Keratinocyte (primary cell): ENCODE measurements at regions not wholly inside any gene's neighbourhood (a gene's known extent, or its start where the extent isn't known, plus 50 kb on each side); places are given as distances from the start of the nearest gene placed in this dataset.
"Not testable (repeated sequence)": the region's sequence is repeated elsewhere in the genome, so short reads cannot be mapped to it uniquely, and the experiment has no call there.

Experiments used
- DNase-seq: peaks from one replicate; pipeline ENCODE4 v3.0.0-alpha.2; 2011; ENCODE audit warnings: low read depth, missing footprints, low spot score
- FAIRE-seq: peaks from 2 replicates; lab custom pipeline; 2011; peaks lifted over from hg19 to GRCh38; lab: Jason Lieb, UNC
- H2AFZ ChIP-seq: 2 replicates; pipeline ENCODE4 v1.6.0; 2012; ENCODE audit warnings: low read length, control low read depth, inconsistent platforms; ENCODE audit not compliant: control insufficient read depth
- H3K27ac ChIP-seq: 2 replicates; pipeline ENCODE4 v1.5.1; 2011; ENCODE audit warnings: low read length; ENCODE audit not compliant: control insufficient read depth, insufficient read depth
- H3K27me3 ChIP-seq: 3 replicates; pipeline ENCODE4 v1.6.0; 2011; ENCODE audit warnings: low read length; ENCODE audit not compliant: control insufficient read depth, insufficient read depth; ENCODE audit errors: extremely low read depth
- H3K36me3 ChIP-seq, 2 experiments: 2 replicates in 1 of 2; 3 replicates in 1 of 2; pipeline ENCODE4 v1.5.1; 2011; ENCODE audit warnings: low read length in 2 of 2, mild to moderate bottlenecking in 1 of 2; ENCODE audit not compliant: control insufficient read depth in 2 of 2, insufficient read depth in 2 of 2; ENCODE audit errors: extremely low read depth in 1 of 2
- H3K4me1 ChIP-seq: 3 replicates; pipeline ENCODE4 v1.5.1; 2011; ENCODE audit warnings: low read length; ENCODE audit not compliant: control insufficient read depth, insufficient read depth; ENCODE audit errors: extremely low read depth
- H3K4me2 ChIP-seq: 3 replicates; pipeline ENCODE4 v1.6.0; 2011; ENCODE audit warnings: low read depth, low read length; ENCODE audit not compliant: control insufficient read depth, insufficient read depth; ENCODE audit errors: extremely low read depth
- H3K4me3 ChIP-seq, 3 experiments: fragments of 200-600 bp in 1 of 3; sonication (generic) in 1 of 3; 2 replicates in 2 of 3; 3 replicates in 1 of 3; pipeline ENCODE4 v1.5.1; 2011 to 2016; ENCODE audit warnings: low read length in 3 of 3, mild to moderate bottlenecking in 3 of 3, control low read depth in 2 of 3, inconsistent platforms in 1 of 3, low read depth in 1 of 3, mixed read lengths in 1 of 3, mixed run types in 1 of 3, moderate library complexity in 1 of 3; ENCODE audit not compliant: control insufficient read depth in 2 of 3, insufficient read depth in 2 of 3; ENCODE audit errors: extremely low read depth in 1 of 3
- H3K79me2 ChIP-seq: 2 replicates; pipeline ENCODE4 v1.6.0; 2012; ENCODE audit warnings: low read length; ENCODE audit not compliant: control insufficient read depth, insufficient read depth
- H3K9ac ChIP-seq: 3 replicates; pipeline ENCODE4 v1.6.0; 2011; ENCODE audit warnings: low read length; ENCODE audit not compliant: control insufficient read depth, insufficient read depth; ENCODE audit errors: extremely low read depth
- H3K9me1 ChIP-seq: 3 replicates; pipeline ENCODE4 v1.6.0; 2011; ENCODE audit warnings: low read length; ENCODE audit not compliant: control insufficient read depth, insufficient read depth; ENCODE audit errors: extremely low read depth
- H3K9me3 ChIP-seq: 2 replicates; pipeline ENCODE4 v1.5.1; 2012; ENCODE audit warnings: low read depth, low read length; ENCODE audit not compliant: control insufficient read depth
- H4K20me1 ChIP-seq: 3 replicates; pipeline ENCODE4 v1.6.0; 2011; ENCODE audit warnings: low read length; ENCODE audit not compliant: control insufficient read depth, insufficient read depth; ENCODE audit errors: extremely low read depth
- EZH2 ChIP-seq: IDR thresholded peaks from one replicate; pipeline ENCODE4 v1.6.1; 2012; ENCODE audit warnings: inconsistent platforms, mild to moderate bottlenecking, low read length, moderate library complexity
- dilution Hi-C: fragments of 300-500 bp; cut with MboI; formaldehyde crosslinking; loops from one replicate; pipeline ENCODE4 v1.7.0; 2020; ENCODE audit warnings: low sequenced_read_pairs; ENCODE audit not compliant: extremely low pct_ligation_motif_present
- TF ChIP-seq, protein P1 (sequence below), 3 experiments: IDR thresholded peaks in 1 of 3; conservative IDR thresholded peaks in 1 of 3; optimal IDR thresholded peaks in 1 of 3; 2 replicates in 2 of 3; 3 replicates in 1 of 3; pipeline versions ENCODE3 to v1.5.1; 2011; ENCODE audit warnings: low read length in 3 of 3, mild to moderate bottlenecking in 3 of 3, moderate library complexity in 2 of 3, control low read depth in 1 of 3, inconsistent platforms in 1 of 3; ENCODE audit not compliant: insufficient read depth in 2 of 3; ENCODE audit errors: extremely low read depth in 1 of 3

DNA sequence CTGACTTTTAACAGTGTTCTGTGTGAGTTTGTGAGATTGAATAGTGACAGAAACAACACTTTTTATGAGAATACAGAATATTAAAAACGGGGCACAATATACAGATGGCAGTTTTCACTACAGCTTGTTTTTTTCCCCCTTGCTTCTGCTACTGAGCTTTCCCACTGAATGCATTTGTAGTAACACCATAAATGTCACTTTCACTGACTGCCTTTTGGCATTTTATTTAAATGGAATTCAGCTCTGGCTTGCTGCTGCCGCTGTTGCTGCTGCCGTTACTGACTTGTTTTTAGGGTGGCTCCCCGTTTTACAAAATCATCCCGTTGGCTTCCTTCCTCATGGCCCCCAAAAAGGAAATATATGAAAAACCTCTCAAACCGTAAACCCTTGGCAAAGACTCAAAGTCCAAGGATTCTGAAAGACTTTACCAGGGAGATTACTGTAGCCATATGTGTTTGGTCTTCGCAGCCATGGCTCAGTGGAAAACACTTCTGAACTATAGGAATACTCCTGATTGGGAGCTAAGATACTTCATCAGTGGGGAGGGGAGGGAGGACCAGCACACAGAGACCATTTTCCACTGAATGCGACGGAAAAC, 151.0 kb downstream of the NUF2 start:
- dilution Hi-C loops = no loop called here

DNA sequence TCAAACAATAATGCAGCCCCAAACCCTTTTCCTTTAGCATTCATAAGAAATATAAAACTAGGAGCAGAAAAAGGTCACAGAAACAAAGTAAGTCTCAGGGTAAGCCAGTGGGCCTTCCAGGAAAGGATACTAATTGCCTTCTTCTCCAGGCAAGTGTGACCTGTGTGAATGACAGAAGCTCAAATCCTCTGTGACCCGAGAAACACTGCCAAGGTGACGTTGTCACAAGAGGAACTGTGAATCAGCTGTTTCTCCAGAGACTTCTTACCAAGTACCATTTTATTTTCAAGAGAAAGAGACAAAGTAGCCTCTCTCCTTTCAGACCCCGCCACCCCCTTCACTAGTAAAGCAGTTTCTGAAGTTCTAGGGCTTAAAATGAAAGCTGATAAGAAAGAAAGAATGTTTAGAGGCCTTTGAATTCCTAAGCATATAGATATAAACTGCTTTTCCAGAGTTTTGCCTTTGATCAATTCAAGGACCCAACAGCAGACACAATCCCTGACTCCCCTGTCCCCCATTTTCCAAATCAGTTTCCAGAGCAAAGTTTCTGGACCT, 155.6 kb downstream of the NUF2 start:
- Histone ChIP-seq H3K9me1 (no peaks in the 10 kb centered on the region), H3K79me2 (no peaks in the 10 kb centered on the region), H3K27ac (no peak overlapping the region), H3K4me2 (no peak overlapping the region), H3K4me3 (no peak overlapping the region), H3K9me3 (no peaks in the 10 kb centered on the region), H3K9ac (no peak overlapping the region), H4K20me1 (no peaks in the 10 kb centered on the region), H3K36me3 (no peaks in the 10 kb centered on the region), H3K4me1 (no peaks in the 10 kb centered on the region), H3K27me3 (no peaks in the 10 kb centered on the region), H2AFZ (no peak overlapping the region)
- FAIRE-seq (no peak), DNase-seq (no peak)
- TF ChIP-seq EZH2 = no peak
- TF ChIP-seq, protein P1, sequence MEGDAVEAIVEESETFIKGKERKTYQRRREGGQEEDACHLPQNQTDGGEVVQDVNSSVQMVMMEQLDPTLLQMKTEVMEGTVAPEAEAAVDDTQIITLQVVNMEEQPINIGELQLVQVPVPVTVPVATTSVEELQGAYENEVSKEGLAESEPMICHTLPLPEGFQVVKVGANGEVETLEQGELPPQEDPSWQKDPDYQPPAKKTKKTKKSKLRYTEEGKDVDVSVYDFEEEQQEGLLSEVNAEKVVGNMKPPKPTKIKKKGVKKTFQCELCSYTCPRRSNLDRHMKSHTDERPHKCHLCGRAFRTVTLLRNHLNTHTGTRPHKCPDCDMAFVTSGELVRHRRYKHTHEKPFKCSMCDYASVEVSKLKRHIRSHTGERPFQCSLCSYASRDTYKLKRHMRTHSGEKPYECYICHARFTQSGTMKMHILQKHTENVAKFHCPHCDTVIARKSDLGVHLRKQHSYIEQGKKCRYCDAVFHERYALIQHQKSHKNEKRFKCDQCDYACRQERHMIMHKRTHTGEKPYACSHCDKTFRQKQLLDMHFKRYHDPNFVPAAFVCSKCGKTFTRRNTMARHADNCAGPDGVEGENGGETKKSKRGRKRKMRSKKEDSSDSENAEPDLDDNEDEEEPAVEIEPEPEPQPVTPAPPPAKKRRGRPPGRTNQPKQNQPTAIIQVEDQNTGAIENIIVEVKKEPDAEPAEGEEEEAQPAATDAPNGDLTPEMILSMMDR (optimal IDR thresholded peaks at IDR 0.05 in 1 of 3, IDR thresholded peaks at IDR 0.05 in 1 of 3, conservative IDR thresholded peaks at IDR 0.05 in 1 of 3; ENCODE audit: extremely low read depth in 1 of 3, insufficient read depth in 2 of 3, low read length in 3 of 3) = no peak
- dilution Hi-C loops = no loop called here

More for the DNA sequence above, 151.0 kb downstream of the NUF2 start:
- Histone ChIP-seq H3K4me2 (no peak overlapping the region), H3K9ac (no peak overlapping the region), H3K4me1 (no peaks in the 10 kb centered on the region), H3K27ac (no peak overlapping the region), H3K27me3 (no peaks in the 10 kb centered on the region), H3K4me3 (no peak overlapping the region), H3K36me3 (no peaks in the 10 kb centered on the region), H4K20me1 (no peaks in the 10 kb centered on the region), H3K9me1 (no peaks in the 10 kb centered on the region), H3K79me2 (no peaks in the 10 kb centered on the region), H2AFZ (no peak overlapping the region), H3K9me3 (no peaks in the 10 kb centered on the region)
- DNase-seq (no peak), FAIRE-seq (no peak)
- TF ChIP-seq EZH2 = no peak
- TF ChIP-seq, protein P1 (optimal IDR thresholded peaks at IDR 0.05 in 1 of 3, IDR thresholded peaks at IDR 0.05 in 1 of 3, conservative IDR thresholded peaks at IDR 0.05 in 1 of 3; ENCODE audit: extremely low read depth in 1 of 3, insufficient read depth in 2 of 3, low read length in 3 of 3) = no peak

DNA sequence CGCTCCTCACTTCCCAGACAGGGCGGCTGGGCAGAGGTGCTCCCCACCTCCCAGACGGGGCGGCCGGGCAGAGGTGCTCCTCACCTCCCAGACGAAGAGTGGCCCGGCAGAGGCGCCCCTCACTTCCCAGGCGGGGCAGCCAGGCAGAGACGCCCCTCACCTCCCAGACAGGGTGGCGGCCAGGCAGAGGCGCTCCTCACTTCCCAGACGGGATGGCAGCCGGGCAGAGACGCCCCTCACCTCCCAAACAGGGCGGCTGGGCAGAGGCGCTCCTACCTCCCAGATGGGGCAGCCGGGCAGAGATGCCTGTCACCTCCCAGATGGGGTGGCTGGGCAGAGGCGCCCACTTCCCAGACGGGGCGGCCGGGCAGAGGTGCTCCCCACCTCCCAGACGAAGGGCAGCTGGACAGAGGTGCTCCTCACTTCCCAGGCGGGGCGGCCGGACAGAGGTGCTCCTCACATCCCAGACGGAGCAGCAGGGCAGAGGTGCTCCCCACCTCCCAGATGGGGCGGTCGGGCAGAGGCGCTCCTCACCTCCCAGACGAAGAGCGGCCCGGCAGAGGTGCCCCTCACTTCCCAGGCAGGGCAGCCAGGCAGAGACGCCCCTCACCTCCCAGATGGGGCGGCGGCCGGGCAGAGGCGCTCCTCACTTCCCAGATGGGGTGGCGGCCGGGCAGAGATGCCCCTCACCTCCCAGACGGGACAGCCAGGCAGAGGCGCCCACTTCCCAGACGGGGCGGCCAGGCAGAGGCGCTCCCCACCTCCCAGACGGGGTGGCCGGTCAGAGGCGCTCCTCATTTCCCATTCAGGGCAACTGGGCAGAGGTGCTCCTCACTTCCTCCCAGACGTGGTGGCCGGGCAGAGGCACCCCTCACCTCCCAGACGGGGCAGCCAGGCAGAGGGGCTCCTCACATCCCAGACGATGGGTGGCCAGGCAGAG, 176.9 kb downstream of the NUF2 start:
- DNase-seq, H3K4me1 ChIP-seq, FAIRE-seq, H3K27ac ChIP-seq, dilution Hi-C loops, H2AFZ ChIP-seq, H4K20me1 ChIP-seq, H3K9ac ChIP-seq, H3K9me1 ChIP-seq, H3K36me3 ChIP-seq, H3K79me2 ChIP-seq, H3K9me3 ChIP-seq, H3K4me3 ChIP-seq, H3K27me3 ChIP-seq, H3K4me2 ChIP-seq: not testable (repeated sequence)
